Inflammatory macrophage (primary cell): ENCODE measurements at regions not wholly inside any gene's neighbourhood (a gene's known extent, or its start where the extent isn't known, plus 50 kb on each side); places are given as distances from the start of the nearest gene placed in this dataset.

Experiments used
- DNase-seq, 2 donors: peaks; one replicate each; pipeline ENCODE4 v3.0.0-alpha.2; 2020 to 2022

DNA sequence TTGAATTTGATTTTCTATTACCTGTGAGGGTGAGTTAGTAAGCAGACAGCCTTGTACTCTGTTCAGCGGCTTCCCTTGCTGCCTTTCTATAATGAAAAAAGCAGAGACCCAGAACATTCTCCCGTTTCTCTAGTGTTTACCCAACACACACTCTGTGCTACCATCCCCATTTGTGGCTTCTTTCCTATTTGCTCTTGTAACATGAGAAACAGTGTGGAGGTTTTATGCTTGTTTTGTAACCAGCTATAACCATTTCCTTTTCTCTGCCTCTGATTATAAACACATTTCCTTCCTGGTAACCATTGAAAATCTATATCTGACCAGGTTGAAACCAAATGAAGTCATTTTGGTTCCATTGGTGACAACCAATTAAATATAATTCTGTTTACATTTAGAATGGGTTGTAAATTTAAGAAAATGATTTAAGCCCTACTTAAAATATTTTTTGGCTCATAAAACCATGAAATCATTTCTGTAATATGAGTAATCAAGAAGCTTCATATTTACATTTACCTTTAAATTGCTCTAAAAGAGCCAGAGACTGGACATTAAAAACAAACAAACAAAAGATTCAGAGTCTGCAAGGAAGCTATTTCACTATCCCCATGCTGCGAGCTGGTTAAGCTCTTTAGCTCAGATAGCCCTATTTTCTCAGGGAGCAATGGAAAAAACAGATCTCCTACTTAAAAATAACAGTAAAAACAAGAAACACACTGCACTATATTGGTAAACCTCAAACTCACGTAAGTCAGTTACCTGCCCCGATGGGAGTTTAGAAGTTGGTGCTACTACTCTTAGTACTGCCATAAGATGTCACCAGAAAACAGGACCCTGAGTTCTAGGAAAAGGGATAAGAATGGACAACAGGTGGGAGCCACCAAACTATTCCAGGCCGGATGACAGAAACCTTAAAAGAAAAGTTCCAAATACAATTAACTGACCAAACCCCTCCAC, 206.5 kb upstream of the EEA1 start:
- peak; percentile 31 to 49 for DNase-seq

- DNase-seq, result peak; percentile 55 to 57
Observed at GRCh38 chr12:93136253-93137055, 207.4 kb upstream of the EEA1 start.

DNA sequence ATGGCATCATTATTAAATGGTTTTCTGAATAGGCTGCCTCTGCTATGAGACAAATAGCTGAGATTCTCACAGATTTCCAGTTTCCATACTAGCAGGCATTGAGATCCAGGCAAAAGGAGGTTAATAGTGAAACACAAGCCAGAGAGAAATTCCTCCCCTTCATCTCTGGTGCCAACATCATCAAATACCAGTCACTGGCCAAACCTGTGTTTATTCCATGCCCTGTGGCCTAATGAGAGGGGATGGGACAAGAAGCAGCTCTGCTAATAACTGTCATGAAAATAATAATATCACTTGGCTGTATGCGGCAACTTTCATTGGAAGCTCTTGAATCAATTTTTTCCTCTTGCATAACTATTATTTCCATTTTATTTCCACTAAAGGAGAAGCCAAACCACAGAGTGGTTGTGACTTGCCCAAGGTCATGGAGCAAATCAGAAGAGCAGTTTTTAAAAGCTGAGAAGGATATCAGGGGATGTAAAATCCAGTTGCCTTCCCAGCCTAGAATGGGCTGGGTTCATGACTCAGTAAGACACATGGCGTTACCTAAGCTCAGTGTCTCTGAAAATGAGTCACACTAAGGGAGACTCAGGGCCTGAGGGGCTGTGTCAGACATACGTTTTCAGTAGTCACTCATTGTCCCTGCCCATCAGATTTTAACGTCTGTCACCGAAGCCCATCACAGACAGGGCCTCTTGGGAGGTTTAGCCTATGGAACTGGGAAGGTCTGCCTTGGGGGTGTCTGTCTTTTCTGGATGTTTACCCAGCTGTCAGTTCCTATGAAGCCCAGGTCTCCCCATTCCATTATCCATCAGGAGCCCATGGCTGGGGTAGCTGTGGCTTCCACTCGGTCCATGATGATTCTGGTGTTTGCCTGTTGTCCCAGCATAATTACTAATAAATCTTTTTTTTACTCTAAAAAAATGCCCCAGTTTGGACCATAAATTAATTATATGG, 208.8 kb upstream of the EEA1 start:
- peak; percentile 64 to 69 for DNase-seq

GRCh38 chr12:93139028-93139665, 210.1 kb upstream of the EEA1 start:
- peak; percentile 73 to 91 for DNase-seq

GRCh38 chr12:93140325-93140724, 211.2 kb upstream of the EEA1 start:
- no peak for DNase-seq

- no peak for DNase-seq
Observed at GRCh38 chr12:93140801-93141200, 211.7 kb upstream of the EEA1 start.

- no peak for DNase-seq
Observed at GRCh38 chr12:93142881-93143280, 213.8 kb upstream of the EEA1 start.

GRCh38 chr12:93144109-93144508, 215.0 kb upstream of the EEA1 start:
- no peak for DNase-seq

GRCh38 chr12:93145086-93145485, 216.0 kb upstream of the EEA1 start:
- no peak for DNase-seq

DNA sequence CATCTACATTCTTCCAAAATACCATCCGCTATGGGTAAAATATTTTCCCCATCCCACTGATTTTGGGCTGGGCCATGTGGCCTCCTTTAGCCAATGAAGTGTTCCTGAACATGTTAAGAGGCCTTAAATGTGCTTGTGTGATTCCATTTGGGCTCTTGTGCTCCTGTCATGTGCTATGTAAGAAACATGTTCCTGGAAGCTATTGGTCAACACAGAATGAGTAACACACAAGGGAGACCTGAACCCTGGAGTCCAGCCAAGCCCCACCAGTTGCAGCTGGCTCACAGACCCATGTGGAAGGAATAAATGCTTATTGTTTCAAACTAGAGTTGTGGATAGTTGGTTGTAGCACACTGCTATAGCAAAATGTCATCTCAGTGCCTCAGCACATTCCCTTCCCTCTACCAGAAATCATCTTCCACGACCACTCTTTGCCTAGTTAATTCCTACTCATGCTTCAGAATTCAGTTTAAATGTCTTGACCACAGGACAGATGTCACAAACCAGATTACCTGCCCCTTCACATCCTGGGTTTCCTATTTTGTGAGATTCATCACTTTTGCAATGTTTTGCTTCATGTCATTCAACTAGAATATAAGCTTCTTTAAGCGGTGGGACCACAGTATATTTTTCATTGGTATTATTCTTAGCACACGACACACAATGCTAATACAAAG, 217.3 kb upstream of the EEA1 start:
- DNase-seq, result no peak

DNA sequence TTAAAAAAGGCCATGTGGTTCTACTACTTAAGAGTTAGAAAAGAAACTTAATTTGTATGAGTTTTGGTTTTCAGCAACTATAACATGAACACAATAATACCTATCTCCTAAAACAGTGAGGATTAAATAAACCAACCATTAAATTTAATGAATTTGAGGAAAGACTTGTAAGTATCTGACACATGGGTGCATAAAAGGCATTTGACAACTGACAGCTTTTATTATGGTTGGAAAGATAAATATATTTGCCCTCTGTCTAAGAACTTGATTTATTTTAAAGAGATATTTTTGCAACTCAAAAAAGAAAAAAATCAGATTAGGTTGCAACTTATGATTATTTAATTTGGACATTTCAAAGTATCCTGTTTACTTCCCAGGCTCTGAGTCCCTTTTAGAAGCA, 217.9 kb upstream of the EEA1 start:
- no peak for DNase-seq

GRCh38 chr12:93148412-93148811, 219.3 kb upstream of the EEA1 start:
- no peak for DNase-seq

- peak in 1 of 2 donors; percentile 36 for DNase-seq
Observed at GRCh38 chr12:93149229-93149628, 220.1 kb upstream of the EEA1 start.

DNA sequence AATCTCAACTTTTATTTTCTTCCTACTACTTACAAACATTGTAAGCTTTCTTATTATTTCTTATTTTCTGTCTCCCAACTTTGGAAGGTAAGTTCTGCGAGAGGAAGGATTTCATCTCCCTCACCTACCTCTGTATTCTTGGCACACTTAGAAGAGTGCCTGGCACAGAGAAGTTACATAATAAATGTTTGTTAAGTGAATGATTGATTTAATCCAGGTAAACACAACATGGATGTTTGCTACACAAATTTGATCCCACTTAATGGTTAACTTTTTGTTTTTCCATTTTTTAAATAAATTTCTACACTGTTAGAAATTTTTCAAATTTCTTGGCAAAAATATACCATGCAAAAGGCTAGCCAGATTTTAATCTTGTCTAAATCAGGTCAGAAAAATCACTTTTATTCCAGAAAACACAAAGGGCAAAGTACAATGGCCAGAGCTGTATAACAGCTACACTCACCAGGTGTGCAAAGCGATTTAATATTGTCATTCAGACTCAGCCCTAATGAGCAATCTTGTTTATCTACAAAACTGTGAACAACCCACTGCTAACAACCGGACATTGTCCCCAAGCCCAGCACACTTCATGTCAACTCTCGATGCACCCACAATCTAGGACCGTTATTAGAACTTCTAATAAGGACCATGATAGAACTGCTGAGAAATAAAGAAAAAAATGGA, 222.1 kb upstream of the EEA1 start:
- no peak for DNase-seq

DNA sequence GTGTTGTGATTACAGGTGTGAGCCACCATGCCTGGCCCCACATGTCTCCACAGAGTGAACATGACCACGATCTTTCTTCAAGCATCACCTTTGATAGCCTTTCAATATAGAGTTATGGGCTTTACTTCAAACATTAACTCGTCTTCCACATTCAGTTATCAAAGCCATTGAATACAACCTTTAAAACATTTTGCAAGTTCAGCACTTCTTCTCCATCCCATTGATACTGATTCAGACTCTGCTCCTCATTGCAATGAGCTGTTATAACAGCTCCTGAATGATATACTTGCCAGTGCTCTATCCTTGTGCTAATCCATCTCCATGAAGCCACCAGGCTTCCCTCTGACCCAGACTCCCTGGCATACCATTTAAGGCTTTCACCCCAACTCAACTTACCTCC, 223.5 kb upstream of the EEA1 start:
- DNase-seq, result no peak

- no peak for DNase-seq
Observed at GRCh38 chr12:93153321-93153720, 224.2 kb upstream of the EEA1 start.

DNA sequence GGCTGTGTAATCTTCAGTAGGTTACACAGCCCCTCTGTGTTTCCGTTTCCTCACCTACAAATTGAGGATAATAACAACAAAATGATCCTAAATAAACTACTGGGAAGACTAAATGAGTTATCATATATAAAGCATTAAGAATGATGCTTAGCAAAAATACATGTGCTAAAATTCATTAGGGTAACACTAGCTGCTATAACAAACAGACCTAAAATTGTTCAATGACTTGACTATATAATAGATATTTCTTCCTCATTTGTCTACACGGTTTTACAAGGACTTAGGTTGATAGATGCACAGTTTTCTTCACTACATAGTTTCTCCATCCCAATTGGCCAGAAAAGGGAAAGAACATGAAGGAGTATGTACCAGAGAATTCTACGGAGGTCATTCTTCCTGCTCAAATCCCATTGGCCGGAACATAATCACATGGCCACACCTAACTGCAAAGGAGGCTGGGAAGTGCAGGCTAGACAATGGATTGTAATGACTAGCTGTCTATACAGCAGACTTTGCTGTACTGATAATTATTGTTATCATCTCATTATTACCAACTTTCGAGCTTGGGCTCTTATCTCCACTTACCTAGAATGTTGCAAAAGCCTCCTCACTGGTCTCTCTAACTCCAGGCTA, 223.5 kb upstream of the NUDT4 start:
- DNase-seq, result no peak

- peak; percentile 56 to 58 for DNase-seq
Observed at GRCh38 chr12:93154753-93155480, 222.8 kb upstream of the NUDT4 start.

DNA sequence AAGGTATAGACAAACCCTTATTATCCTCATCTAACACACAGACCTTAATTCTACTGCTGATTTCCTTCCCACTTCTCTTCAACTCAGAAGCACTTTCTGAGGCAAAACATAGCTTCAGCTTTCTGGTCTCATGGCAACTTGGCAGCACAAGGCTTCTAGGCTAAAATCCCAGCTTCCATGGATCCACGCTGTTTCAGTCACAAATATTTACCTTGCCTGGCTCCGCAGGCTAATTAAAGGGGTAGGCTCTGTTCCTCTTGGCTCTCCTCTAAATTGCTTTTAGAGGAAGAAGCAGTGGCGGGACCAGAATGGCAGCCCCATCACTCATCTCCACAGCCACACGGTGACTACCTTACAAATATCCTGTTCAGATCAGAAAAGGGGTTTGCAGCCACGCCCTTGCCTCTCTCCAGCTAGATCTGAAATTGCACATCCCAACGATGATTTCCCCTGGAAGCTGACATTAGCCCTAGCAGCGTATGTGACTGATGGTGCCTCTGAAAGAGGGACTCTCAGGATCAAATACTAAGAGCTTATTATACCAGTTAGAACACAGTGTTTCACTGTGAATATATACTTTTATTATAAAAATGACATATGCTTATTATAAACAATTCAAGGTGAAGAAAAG, 221.5 kb upstream of the NUDT4 start:
- DNase-seq, result no peak
